HG03571 (cell line): ENCODE measurements at regions not wholly inside any gene's neighbourhood (a gene's known extent, or its start where the extent isn't known, plus 50 kb on each side); places are given as distances from the start of the nearest gene placed in this dataset.
"Not testable (repeated sequence)": the region's sequence is repeated elsewhere in the genome, so short reads cannot be mapped to it uniquely, and the experiment has no call there.

Experiments
- ATAC-seq: cut with Tn5 transposase; IDR thresholded peaks from one replicate; pipeline ENCODE4 v1.9.1; 2021; ENCODE audit not compliant: unreplicated experiment

- ATAC-seq: no peak
Measured at GRCh38 chr6:96276305-96276704, 245.3 kb upstream of the UFL1 start.

- no peak for ATAC-seq
Measured at GRCh38 chr6:96276856-96277255, 244.8 kb upstream of the UFL1 start.

GRCh38 chr6:96279084-96279483, 242.5 kb upstream of the UFL1 start:
- ATAC-seq: no peak

GRCh38 chr6:96286503-96286902, 235.1 kb upstream of the UFL1 start:
- ATAC-seq: no peak

GRCh38 chr6:96299525-96299924, 222.1 kb upstream of the UFL1 start:
- no peak for ATAC-seq

- ATAC-seq: no peak
Measured at GRCh38 chr6:96301023-96301422, 220.6 kb upstream of the UFL1 start.

- no peak for ATAC-seq
Measured at GRCh38 chr6:96301781-96302180, 219.8 kb upstream of the UFL1 start.

GRCh38 chr6:96302991-96303390, 218.6 kb upstream of the UFL1 start:
- ATAC-seq: no peak

GRCh38 chr6:96304997-96305396, 216.6 kb upstream of the UFL1 start:
- ATAC-seq: peak; percentile 81

GRCh38 chr6:96330884-96331283, 190.7 kb upstream of the UFL1 start:
- no peak for ATAC-seq

GRCh38 chr6:96340164-96340563, 181.4 kb upstream of the UFL1 start:
- no peak for ATAC-seq

- no peak for ATAC-seq
Measured at GRCh38 chr6:96345501-96345900, 176.1 kb upstream of the UFL1 start.

- no peak for ATAC-seq
Measured at GRCh38 chr6:96381246-96381645, 140.4 kb upstream of the UFL1 start.

GRCh38 chr6:96391776-96392360, 129.7 kb upstream of the UFL1 start:
- ATAC-seq: no peak

GRCh38 chr6:96394727-96395126, 126.9 kb upstream of the UFL1 start:
- no peak for ATAC-seq

- ATAC-seq: no peak
Measured at GRCh38 chr6:96410467-96410866, 111.1 kb upstream of the UFL1 start.

- ATAC-seq: no peak
Measured at GRCh38 chr6:96420294-96420693, 101.3 kb upstream of the UFL1 start.

GRCh38 chr6:96433950-96434349, 87.7 kb upstream of the UFL1 start:
- no peak for ATAC-seq

GRCh38 chr6:96436398-96436797, 85.2 kb upstream of the UFL1 start:
- ATAC-seq: no peak

- not testable (repeated sequence) for ATAC-seq
Measured at GRCh38 chr6:96437228-96437627, 84.4 kb upstream of the UFL1 start.

- ATAC-seq: no peak
Measured at GRCh38 chr6:96450082-96450769, 71.4 kb upstream of the UFL1 start.

- ATAC-seq: no peak
Measured at GRCh38 chr6:96450770-96451130, 70.9 kb upstream of the UFL1 start.

GRCh38 chr6:96458771-96459170, 62.8 kb upstream of the UFL1 start:
- ATAC-seq: no peak
